Neural crest cell (in vitro differentiated cells): ENCODE measurements at regions not wholly inside any gene's neighbourhood (a gene's known extent, or its start where the extent isn't known, plus 50 kb on each side); places are given as distances from the start of the nearest gene placed in this dataset.

ENCODE experiments used
- DNase-seq: peaks from one replicate; pipeline ENCODE4 v3.0.0; 2021; ENCODE audit warnings: low read depth, mixed read lengths, low spot score
- H3K27ac Mint-ChIP-seq: one replicate; pipeline ENCODE4 v1.8.0; 2021; ENCODE audit warnings: mild to moderate bottlenecking, mixed read lengths; ENCODE audit not compliant: unreplicated experiment
- H3K27me3 Mint-ChIP-seq: 2 replicates; pipeline ENCODE4 v1.8.0; 2021; ENCODE audit warnings: low read depth, mild to moderate bottlenecking, mixed read lengths
- H3K36me3 Mint-ChIP-seq: 2 replicates; pipeline ENCODE4 v1.8.0; 2021; ENCODE audit warnings: low read depth, mild to moderate bottlenecking, mixed read lengths
- H3K4me1 Mint-ChIP-seq: 2 replicates; pipeline ENCODE4 v1.8.0; 2021; ENCODE audit warnings: mixed read lengths
- H3K4me3 Mint-ChIP-seq: one replicate; pipeline ENCODE4 v1.8.0; 2021; ENCODE audit warnings: mild to moderate bottlenecking, mixed read lengths
- H3K9me3 Mint-ChIP-seq: 2 replicates; pipeline ENCODE4 v1.8.0; 2021; ENCODE audit warnings: mixed read lengths
- TF ChIP-seq, protein P1 (sequence below): fragments of 200-600 bp; sonication (generic); conservative IDR thresholded peaks from 2 replicates; pipeline ENCODE4 v1.5.0; 2021; ENCODE audit warnings: antibody characterized with exemption, mild to moderate bottlenecking

DNA sequence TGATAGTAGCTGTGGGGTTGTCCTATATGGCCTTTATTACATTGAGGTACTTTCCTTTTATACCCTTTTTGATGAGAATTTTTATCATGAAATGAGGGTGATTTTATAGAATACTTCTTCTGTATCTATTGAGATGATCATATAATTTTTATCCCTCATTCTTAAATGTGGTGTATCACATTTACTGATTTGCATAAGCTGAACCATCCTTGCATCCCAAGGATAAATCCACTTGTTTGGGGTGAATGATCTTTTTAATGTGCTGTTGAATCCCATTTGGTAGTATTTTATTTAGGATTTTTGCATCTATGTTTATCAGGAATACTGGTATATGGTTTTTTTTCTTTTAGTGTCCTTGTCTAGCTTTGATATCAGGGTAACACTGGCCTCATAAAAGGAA, 84.5 kb upstream of the IL6 start:
- Mint-ChIP-seq H3K4me3 (no peak overlapping the region), H3K4me1 (peaks cover 3% of the 10 kb centered on the region), H3K27me3 (no peaks in the 10 kb centered on the region), H3K9me3 (peaks cover 20% of the 10 kb centered on the region), H3K36me3 (peaks cover 14% of the 10 kb centered on the region), H3K27ac (no peak overlapping the region)
- no peak for DNase-seq
- TF ChIP-seq, protein P1, sequence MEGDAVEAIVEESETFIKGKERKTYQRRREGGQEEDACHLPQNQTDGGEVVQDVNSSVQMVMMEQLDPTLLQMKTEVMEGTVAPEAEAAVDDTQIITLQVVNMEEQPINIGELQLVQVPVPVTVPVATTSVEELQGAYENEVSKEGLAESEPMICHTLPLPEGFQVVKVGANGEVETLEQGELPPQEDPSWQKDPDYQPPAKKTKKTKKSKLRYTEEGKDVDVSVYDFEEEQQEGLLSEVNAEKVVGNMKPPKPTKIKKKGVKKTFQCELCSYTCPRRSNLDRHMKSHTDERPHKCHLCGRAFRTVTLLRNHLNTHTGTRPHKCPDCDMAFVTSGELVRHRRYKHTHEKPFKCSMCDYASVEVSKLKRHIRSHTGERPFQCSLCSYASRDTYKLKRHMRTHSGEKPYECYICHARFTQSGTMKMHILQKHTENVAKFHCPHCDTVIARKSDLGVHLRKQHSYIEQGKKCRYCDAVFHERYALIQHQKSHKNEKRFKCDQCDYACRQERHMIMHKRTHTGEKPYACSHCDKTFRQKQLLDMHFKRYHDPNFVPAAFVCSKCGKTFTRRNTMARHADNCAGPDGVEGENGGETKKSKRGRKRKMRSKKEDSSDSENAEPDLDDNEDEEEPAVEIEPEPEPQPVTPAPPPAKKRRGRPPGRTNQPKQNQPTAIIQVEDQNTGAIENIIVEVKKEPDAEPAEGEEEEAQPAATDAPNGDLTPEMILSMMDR, result no peak

DNA sequence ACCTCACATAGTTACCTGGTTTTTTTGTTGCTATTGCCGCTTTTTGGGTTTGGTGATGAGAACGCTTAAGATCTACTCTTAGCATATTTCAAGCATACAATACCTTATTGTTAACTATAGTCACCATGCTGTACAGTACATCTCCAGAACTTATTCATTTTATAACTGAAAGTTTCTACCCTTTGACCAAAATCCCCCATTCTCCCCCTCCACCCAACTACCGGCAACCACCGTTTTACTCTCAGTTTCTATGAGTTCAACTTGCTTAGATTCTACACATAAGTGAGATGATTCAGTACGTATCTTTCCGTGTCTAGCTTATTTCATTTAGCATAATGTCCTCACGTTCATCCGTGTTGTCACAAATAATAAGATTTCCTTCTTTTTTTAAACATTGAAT, 86.7 kb upstream of the IL6 start:
- Mint-ChIP-seq H3K27me3 (no peaks in the 10 kb centered on the region), H3K4me3 (no peak overlapping the region), H3K9me3 (peaks cover 17% of the 10 kb centered on the region), H3K4me1 (no peaks in the 10 kb centered on the region), H3K27ac (no peak overlapping the region), H3K36me3 (peaks cover 5% of the 10 kb centered on the region)
- no peak for DNase-seq
- TF ChIP-seq, protein P1, result no peak

DNA sequence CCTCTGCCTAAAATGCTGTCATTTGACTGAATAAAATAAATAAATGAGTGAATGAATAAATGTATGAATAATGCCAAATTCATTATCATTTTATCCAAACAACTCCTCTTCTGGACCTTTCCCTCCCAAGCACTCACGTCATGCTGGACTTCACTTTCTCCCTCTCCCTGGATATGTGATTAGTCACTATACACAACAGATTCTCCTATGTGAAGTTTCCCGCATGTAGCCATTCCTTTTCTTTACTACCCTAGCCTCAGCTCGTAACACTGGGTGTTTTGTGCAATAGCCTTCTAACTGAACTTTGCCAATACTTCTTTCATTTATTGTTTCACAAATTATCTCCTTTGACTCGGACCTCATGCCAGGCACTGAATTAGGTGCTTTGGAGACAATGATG, 87.6 kb upstream of the IL6 start:
- no peaks in the 10 kb centered on the region for H3K27me3 Mint-ChIP-seq
- H3K27ac Mint-ChIP-seq, result no peak overlapping the region
- H3K36me3 Mint-ChIP-seq, result peaks cover 5% of the 10 kb centered on the region
- no peak overlapping the region for H3K4me3 Mint-ChIP-seq
- H3K9me3 Mint-ChIP-seq, result peaks cover 17% of the 10 kb centered on the region
- no peak for DNase-seq
- no peaks in the 10 kb centered on the region for H3K4me1 Mint-ChIP-seq
- TF ChIP-seq, protein P1, result no peak

DNA sequence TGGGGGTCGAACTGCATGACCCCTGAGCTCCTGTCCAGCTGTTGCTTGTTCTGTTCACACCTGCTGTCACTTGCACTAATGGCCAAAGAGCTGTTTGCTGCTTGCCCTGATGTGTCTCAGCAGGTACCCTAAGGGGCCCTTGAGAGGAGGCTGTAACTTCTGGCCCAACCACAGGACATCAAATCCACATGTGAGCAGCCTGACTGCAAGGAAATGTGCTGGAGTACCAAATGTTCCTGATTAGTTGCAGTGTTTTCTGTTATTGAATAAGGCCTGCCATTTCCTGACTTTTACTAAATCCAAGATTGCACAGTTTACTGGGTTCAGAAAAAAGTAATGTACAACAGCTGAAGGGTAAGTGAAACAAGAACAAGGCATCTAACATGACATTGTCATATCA, 91.7 kb upstream of the IL6 start:
- TF ChIP-seq, protein P1, result no peak
- H3K4me3 Mint-ChIP-seq, result no peak overlapping the region
- H3K27ac Mint-ChIP-seq, result no peak overlapping the region
- H3K9me3 Mint-ChIP-seq, result peaks cover 3% of the 10 kb centered on the region
- no peaks in the 10 kb centered on the region for H3K4me1 Mint-ChIP-seq
- DNase-seq, result no peak
- H3K27me3 Mint-ChIP-seq, result no peaks in the 10 kb centered on the region
- no peaks in the 10 kb centered on the region for H3K36me3 Mint-ChIP-seq

DNA sequence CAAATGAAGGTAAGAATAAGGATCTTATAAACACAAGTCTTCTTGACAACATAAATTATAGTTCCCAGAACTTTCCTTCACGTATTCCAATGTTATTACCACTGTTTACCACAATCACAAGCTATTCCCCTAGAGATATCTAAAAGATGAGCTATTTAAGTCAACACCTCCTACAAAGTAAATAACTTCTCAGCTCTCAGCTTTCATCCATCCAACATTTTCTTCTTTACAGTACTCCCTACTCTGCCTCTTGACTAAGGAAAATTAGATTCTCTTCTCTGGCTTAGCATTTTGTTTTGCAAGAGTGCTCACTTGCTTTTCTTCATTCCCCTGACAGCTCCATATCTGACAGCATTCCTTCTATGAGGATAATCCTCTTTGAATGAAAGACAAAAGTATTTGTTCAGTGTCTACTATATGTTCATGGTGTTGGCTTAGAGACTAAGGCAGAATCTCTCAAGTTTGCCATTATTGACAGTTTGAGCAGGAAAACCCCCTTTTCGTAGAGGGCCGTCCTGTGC, 93.0 kb upstream of the IL6 start:
- Mint-ChIP-seq H3K27ac (no peak overlapping the region), H3K4me3 (no peak overlapping the region), H3K4me1 (no peaks in the 10 kb centered on the region), H3K9me3 (no peaks in the 10 kb centered on the region), H3K27me3 (no peaks in the 10 kb centered on the region), H3K36me3 (no peaks in the 10 kb centered on the region)
- TF ChIP-seq, protein P1, result no peak
- DNase-seq, result no peak
